Bronchial epithelial cell (primary cell): ENCODE measurements at regions not wholly inside any gene's neighbourhood (a gene's known extent, or its start where the extent isn't known, plus 50 kb on each side); places are given as distances from the start of the nearest gene placed in this dataset.

Experiments
- DNase-seq: peaks from one replicate; pipeline ENCODE4 v3.0.0-alpha.2; 2010; ENCODE audit warnings: low read depth
- FAIRE-seq: peaks from 2 replicates; lab custom pipeline; 2011; peaks lifted over from hg19 to GRCh38; lab: Jason Lieb, UNC
- H3K27me3 ChIP-seq: 2 replicates; pipeline ENCODE4 v1.5.1; 2011; ENCODE audit warnings: low read length; ENCODE audit not compliant: control insufficient read depth, insufficient read depth
- H3K36me3 ChIP-seq: 2 replicates; pipeline ENCODE4 v1.5.1; 2011; ENCODE audit warnings: low read length; ENCODE audit not compliant: control insufficient read depth, insufficient read depth
- H3K4me3 ChIP-seq: 2 replicates; pipeline ENCODE4 v1.5.1; 2011; ENCODE audit warnings: mild to moderate bottlenecking, low read depth, low read length, control low read depth
- CTCF ChIP-seq: IDR thresholded peaks from 2 replicates; pipeline ENCODE4 v1.5.1; 2011; ENCODE audit warnings: mild to moderate bottlenecking, moderate library complexity, low read length, control low read depth, inconsistent platforms; ENCODE audit not compliant: insufficient read depth, severe bottlenecking

GRCh38 chr11:44403587-44404273 lies 93.8 kb upstream of the ALX4 start:
- TF ChIP-seq CTCF, result no peak
- no peak for FAIRE-seq
- no peaks in the 10 kb centered on the region for H3K36me3 ChIP-seq
- H3K27me3 ChIP-seq, result no peaks in the 10 kb centered on the region
- no peak for DNase-seq
- no peak overlapping the region for H3K4me3 ChIP-seq

- TF ChIP-seq CTCF, result no peak
- DNase-seq (no peak), FAIRE-seq (no peak)
- Histone ChIP-seq H3K4me3 (no peak overlapping the region), H3K27me3 (no peaks in the 10 kb centered on the region), H3K36me3 (no peaks in the 10 kb centered on the region)
Observed at GRCh38 chr11:44404301-44404700, 94.4 kb upstream of the ALX4 start.

- DNase-seq (no peak), FAIRE-seq (no peak)
- Histone ChIP-seq H3K4me3 (no peak overlapping the region), H3K27me3 (no peaks in the 10 kb centered on the region), H3K36me3 (no peaks in the 10 kb centered on the region)
- TF ChIP-seq CTCF, result no peak
Observed at GRCh38 chr11:44404736-44405395, 94.9 kb upstream of the ALX4 start.

- no peaks in the 10 kb centered on the region for H3K27me3 ChIP-seq
- FAIRE-seq (no peak), DNase-seq (no peak)
- no peaks in the 10 kb centered on the region for H3K36me3 ChIP-seq
- no peak for TF ChIP-seq CTCF
- no peak overlapping the region for H3K4me3 ChIP-seq
Observed at GRCh38 chr11:44407211-44407996, 97.5 kb upstream of the ALX4 start.

- H3K36me3 ChIP-seq, result no peaks in the 10 kb centered on the region
- no peak for TF ChIP-seq CTCF
- H3K4me3 ChIP-seq, result no peak overlapping the region
- H3K27me3 ChIP-seq, result no peaks in the 10 kb centered on the region
- no peak for FAIRE-seq
- no peak for DNase-seq
Observed at GRCh38 chr11:44408141-44408540, 98.2 kb upstream of the ALX4 start.
